GM19395 (cell line): ENCODE measurements at regions not wholly inside any gene's neighbourhood (a gene's known extent, or its start where the extent isn't known, plus 50 kb on each side); places are given as distances from the start of the nearest gene placed in this dataset.
A peak's percentile ranks its signal among the peaks of the same experiment; 100 is the strongest.
"Not testable (repeated sequence)": the region's sequence is repeated elsewhere in the genome, so short reads cannot be mapped to it uniquely, and the experiment has no call there.

ENCODE experiments used
- ATAC-seq: cut with Tn5 transposase; IDR thresholded peaks from one replicate; pipeline ENCODE4 v1.9.1; 2021; ENCODE audit warnings: mild to moderate bottlenecking, moderate library complexity; ENCODE audit not compliant: unreplicated experiment

GRCh38 chr7:110407242-110407641, 683.7 kb upstream of the LRRN3 start:
- ATAC-seq: no peak

GRCh38 chr7:110407706-110408105, 683.2 kb upstream of the LRRN3 start:
- no peak for ATAC-seq

- no peak for ATAC-seq
Observed at GRCh38 chr7:110412614-110413013, 678.3 kb upstream of the LRRN3 start.

- no peak for ATAC-seq
Observed at GRCh38 chr7:110413038-110413437, 677.9 kb upstream of the LRRN3 start.

GRCh38 chr7:110417611-110418010, 673.3 kb upstream of the LRRN3 start:
- no peak for ATAC-seq

- no peak for ATAC-seq
Observed at GRCh38 chr7:110418659-110419280, 672.2 kb upstream of the LRRN3 start.

GRCh38 chr7:110420788-110421187, 670.1 kb upstream of the LRRN3 start:
- no peak for ATAC-seq

- no peak for ATAC-seq
Observed at GRCh38 chr7:110421490-110422241, 669.3 kb upstream of the LRRN3 start.

- ATAC-seq: no peak
Observed at GRCh38 chr7:110432061-110432553, 658.8 kb upstream of the LRRN3 start.

- not testable (repeated sequence) for ATAC-seq
Observed at GRCh38 chr7:110438926-110439325, 652.0 kb upstream of the LRRN3 start.

- peak; percentile 74 for ATAC-seq
Observed at GRCh38 chr7:110442381-110442837, 648.5 kb upstream of the LRRN3 start.

GRCh38 chr7:110446658-110447057, 644.3 kb upstream of the LRRN3 start:
- ATAC-seq: no peak

GRCh38 chr7:110448918-110449317, 642.0 kb upstream of the LRRN3 start:
- ATAC-seq: peak; percentile 63

GRCh38 chr7:110454713-110455112, 636.2 kb upstream of the LRRN3 start:
- ATAC-seq: no peak

GRCh38 chr7:110461621-110462020, 629.3 kb upstream of the LRRN3 start:
- no peak for ATAC-seq

GRCh38 chr7:110470420-110470819, 620.5 kb upstream of the LRRN3 start:
- no peak for ATAC-seq

- ATAC-seq: not testable (repeated sequence)
Observed at GRCh38 chr7:110472419-110472818, 618.5 kb upstream of the LRRN3 start.

GRCh38 chr7:110480964-110481363, 610.0 kb upstream of the LRRN3 start:
- no peak for ATAC-seq

GRCh38 chr7:110483553-110483952, 607.4 kb upstream of the LRRN3 start:
- ATAC-seq: no peak

- no peak for ATAC-seq
Observed at GRCh38 chr7:110484356-110484755, 606.6 kb upstream of the LRRN3 start.

GRCh38 chr7:110486549-110486948, 604.4 kb upstream of the LRRN3 start:
- no peak for ATAC-seq

GRCh38 chr7:110502888-110503465, 588.0 kb upstream of the LRRN3 start:
- ATAC-seq: no peak
